ENCODE measurements at regions not wholly inside any gene's neighbourhood (a gene's known extent, or its start where the extent isn't known, plus 50 kb on each side); places are given as distances from the start of the nearest gene placed in this dataset.

DNA sequence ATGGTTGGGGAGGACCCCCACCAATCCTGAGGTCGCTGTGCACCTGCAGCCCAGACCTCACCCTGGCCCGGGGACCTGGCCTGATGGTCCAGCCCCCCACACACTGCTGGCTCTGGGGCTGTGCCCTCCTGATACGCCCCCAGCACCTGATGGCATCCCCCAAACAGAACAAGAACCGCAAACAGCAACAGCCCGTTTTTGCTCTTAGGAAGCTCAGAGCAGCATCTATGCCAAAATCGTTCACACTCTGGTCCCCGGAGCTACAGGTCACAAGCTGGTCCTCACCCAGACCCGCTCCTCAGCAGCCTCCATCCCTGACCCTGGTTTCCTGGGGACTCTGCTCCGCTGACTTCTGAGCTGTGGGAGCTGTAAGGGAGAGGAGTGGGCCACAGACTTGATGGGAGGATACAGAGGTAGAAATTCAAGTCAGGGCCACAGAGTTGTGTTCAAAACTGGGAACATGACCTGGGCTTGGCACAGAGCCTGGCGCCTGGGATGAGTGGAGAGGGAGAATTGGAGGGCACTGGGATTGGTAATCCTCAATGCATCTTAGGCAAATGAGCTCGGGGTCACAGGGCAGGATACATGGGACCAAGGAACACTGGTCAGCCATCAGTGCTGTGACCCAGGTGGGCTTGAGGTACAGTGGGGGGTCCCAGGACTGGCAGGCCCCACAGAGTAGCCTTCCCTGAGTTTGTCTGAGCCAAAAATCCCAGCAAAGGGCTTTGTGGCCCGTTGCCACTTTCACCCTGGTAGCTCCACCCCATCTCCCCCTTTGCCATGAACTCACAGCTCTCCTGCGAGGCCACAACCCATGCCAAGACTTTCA is 170.9 kb upstream of the RTL1 start:
- no peak overlapping the region for H3K4me3 ChIP-seq (ENCODE audit: low read depth, low read length, poor library complexity, severe bottlenecking)
- no peaks in the 10 kb centered on the region for H3K9me3 ChIP-seq (ENCODE audit: low read length)
- H2AFZ ChIP-seq (ENCODE audit: low read length), result no peak overlapping the region
- ChIA-PET POLR2A (no interaction called here), CTCF (ENCODE audit: unreplicated experiment) (no interaction called here)
- intact Hi-C loops (cut with micrococcal nuclease; ENCODE audit: unreplicated experiment), result no loop called here
- H3K4me1 ChIP-seq (ENCODE audit: insufficient read depth, low read length, poor library complexity, severe bottlenecking), result no peaks in the 10 kb centered on the region
- DNase-seq (ENCODE audit: low spot score), result no peak
- BruUV-seq (replicated peaks), result no TSS peak
- no peaks in the 10 kb centered on the region for H3K9me2 ChIP-seq (ENCODE audit: insufficient read depth, low read length)
- no peaks in the 10 kb centered on the region for H3K36me3 ChIP-seq (ENCODE audit: insufficient read depth, low read length)
- no peak overlapping the region for H3K27ac ChIP-seq (ENCODE audit: low read depth, low read length, poor library complexity, severe bottlenecking)
- no peaks in the 10 kb centered on the region for H3K79me2 ChIP-seq (ENCODE audit: insufficient read depth, low read depth, low read length)
- no peak for TF ChIP-seq EZH2phosphoT487 (IDR thresholded peaks at IDR 0.05; ENCODE audit: borderline replicate concordance, low read depth, low read length)
- TF ChIP-seq, protein P1, sequence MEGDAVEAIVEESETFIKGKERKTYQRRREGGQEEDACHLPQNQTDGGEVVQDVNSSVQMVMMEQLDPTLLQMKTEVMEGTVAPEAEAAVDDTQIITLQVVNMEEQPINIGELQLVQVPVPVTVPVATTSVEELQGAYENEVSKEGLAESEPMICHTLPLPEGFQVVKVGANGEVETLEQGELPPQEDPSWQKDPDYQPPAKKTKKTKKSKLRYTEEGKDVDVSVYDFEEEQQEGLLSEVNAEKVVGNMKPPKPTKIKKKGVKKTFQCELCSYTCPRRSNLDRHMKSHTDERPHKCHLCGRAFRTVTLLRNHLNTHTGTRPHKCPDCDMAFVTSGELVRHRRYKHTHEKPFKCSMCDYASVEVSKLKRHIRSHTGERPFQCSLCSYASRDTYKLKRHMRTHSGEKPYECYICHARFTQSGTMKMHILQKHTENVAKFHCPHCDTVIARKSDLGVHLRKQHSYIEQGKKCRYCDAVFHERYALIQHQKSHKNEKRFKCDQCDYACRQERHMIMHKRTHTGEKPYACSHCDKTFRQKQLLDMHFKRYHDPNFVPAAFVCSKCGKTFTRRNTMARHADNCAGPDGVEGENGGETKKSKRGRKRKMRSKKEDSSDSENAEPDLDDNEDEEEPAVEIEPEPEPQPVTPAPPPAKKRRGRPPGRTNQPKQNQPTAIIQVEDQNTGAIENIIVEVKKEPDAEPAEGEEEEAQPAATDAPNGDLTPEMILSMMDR (conservative IDR thresholded peaks at IDR 0.05; ENCODE audit: low read length), result no peak
- no peak overlapping the region for H3K4me2 ChIP-seq (ENCODE audit: low read length)
- H4K20me1 ChIP-seq (ENCODE audit: insufficient read depth, low read length), result no peaks in the 10 kb centered on the region

DNA sequence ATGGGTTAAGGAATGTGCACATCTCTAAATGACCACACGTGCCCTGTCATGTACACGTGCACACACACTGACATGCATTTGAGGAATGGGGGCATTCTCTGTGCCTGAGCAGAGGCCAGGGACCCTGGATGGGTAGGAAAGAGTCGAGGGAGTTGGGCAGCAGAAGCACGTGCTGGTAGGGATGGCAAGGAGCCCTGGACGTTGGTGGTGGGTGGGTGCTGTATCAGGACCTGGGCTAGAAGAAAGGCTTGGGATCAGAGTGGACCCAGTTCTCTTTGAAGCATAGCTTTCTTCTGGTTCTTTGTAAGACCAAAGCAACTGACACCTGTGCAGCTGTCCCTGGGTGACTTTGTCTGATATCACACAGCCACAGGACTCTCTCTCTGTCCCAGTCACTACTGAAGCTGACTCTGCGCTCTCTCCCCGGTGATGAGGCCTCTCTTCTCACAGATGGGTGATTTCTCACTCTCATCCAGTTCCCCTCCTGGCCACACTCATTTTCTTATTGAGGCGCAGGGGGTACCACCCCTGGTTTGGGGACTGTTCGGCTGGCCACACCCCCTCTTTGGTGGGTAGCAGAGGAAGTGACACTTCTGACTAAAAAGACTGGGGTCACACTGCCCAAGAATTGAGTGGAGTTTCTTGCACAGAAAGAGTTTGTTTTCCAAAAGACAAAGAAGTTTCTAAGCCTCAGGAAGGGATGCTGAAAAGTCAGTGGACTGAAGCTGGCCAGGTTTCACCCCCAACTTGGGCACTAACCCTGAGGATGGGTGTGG is 171.7 kb upstream of the RTL1 start:
- Histone ChIP-seq H3K79me2 (ENCODE audit: insufficient read depth, low read depth, low read length) (no peaks in the 10 kb centered on the region), H3K9me2 (ENCODE audit: insufficient read depth, low read length) (no peaks in the 10 kb centered on the region), H3K9me3 (ENCODE audit: low read length) (no peaks in the 10 kb centered on the region), H4K20me1 (ENCODE audit: insufficient read depth, low read length) (no peaks in the 10 kb centered on the region), H3K4me3 (ENCODE audit: low read depth, low read length, poor library complexity, severe bottlenecking) (no peak overlapping the region), H2AFZ (ENCODE audit: low read length) (no peak overlapping the region), H3K4me1 (ENCODE audit: insufficient read depth, low read length, poor library complexity, severe bottlenecking) (no peaks in the 10 kb centered on the region), H3K27ac (ENCODE audit: low read depth, low read length, poor library complexity, severe bottlenecking) (no peak overlapping the region), H3K4me2 (ENCODE audit: low read length) (no peak overlapping the region), H3K36me3 (ENCODE audit: insufficient read depth, low read length) (no peaks in the 10 kb centered on the region)
- no TSS peak for BruUV-seq (replicated peaks)
- intact Hi-C loops (cut with micrococcal nuclease; ENCODE audit: unreplicated experiment), result no loop called here
- TF ChIP-seq EZH2phosphoT487 (IDR thresholded peaks at IDR 0.05; ENCODE audit: borderline replicate concordance, low read depth, low read length), result no peak
- TF ChIP-seq, protein P1 (conservative IDR thresholded peaks at IDR 0.05; ENCODE audit: low read length), result no peak
- ChIA-PET POLR2A (no interaction called here), CTCF (ENCODE audit: unreplicated experiment) (no interaction called here)
- DNase-seq (ENCODE audit: low spot score), result no peak

Measured in OCI-LY7 (cell line).